ENCODE measurements at regions not wholly inside any gene's neighbourhood (a gene's known extent, or its start where the extent isn't known, plus 50 kb on each side); places are given as distances from the start of the nearest gene placed in this dataset.

DNA sequence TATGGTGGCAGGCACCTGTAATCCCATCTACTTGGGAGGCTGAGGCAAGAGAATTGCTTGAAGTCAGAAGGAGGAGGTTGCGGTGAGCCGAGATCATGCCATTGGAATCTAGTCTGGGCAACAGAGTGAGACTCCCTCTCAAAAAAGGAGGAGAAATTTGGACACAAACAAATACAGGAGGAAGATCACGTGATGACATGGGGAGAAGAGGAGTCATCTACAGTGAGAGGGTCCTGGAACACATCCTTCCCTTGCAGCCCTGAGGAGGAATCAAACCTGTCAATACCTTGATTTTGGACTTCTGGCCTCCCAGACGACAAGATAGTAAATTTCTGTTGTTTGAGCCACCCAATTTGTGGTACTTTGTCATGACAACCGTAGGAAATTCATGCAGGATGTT, 671.9 kb upstream of the EEF2KMT start:
- Histone ChIP-seq H3K4me1 (no peaks in the 10 kb centered on the region), H3K4me3 (no peak overlapping the region), H3K36me3 (replicated peaks in 1 of 2; ENCODE audit: insufficient read depth in 1 of 2, low read depth in 2 of 2) (no peaks in the 10 kb centered on the region), H3K27me3 (no peaks in the 10 kb centered on the region), H3K27ac (no peak overlapping the region), H3K9me3 (no peaks in the 10 kb centered on the region)
- no peak for DNase-seq
- TF ChIP-seq, protein P1, sequence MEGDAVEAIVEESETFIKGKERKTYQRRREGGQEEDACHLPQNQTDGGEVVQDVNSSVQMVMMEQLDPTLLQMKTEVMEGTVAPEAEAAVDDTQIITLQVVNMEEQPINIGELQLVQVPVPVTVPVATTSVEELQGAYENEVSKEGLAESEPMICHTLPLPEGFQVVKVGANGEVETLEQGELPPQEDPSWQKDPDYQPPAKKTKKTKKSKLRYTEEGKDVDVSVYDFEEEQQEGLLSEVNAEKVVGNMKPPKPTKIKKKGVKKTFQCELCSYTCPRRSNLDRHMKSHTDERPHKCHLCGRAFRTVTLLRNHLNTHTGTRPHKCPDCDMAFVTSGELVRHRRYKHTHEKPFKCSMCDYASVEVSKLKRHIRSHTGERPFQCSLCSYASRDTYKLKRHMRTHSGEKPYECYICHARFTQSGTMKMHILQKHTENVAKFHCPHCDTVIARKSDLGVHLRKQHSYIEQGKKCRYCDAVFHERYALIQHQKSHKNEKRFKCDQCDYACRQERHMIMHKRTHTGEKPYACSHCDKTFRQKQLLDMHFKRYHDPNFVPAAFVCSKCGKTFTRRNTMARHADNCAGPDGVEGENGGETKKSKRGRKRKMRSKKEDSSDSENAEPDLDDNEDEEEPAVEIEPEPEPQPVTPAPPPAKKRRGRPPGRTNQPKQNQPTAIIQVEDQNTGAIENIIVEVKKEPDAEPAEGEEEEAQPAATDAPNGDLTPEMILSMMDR (IDR thresholded peaks at IDR 0.05), result no peak
- TF ChIP-seq POLR2A (IDR thresholded peaks at IDR 0.05), result no peak
- 54 to 59% methylated on average over 5 of the region's 5 CpGs for WGBS, 2 donors
- intact Hi-C loops (cut with DNase I), result no loop called here
- no peak for ATAC-seq

GRCh38 chr16:5768445-5768844, 670.9 kb upstream of the EEF2KMT start:
- DNase-seq, result no peak
- Histone ChIP-seq H3K4me1 (no peaks in the 10 kb centered on the region), H3K9me3 (no peaks in the 10 kb centered on the region), H3K27me3 (no peaks in the 10 kb centered on the region), H3K4me3 (no peak overlapping the region), H3K27ac (no peak overlapping the region), H3K36me3 (replicated peaks in 1 of 2; ENCODE audit: insufficient read depth in 1 of 2, low read depth in 2 of 2) (no peaks in the 10 kb centered on the region)
- 51 to 61% methylated on average over 7 of the region's 7 CpGs for WGBS, 2 donors
- TF ChIP-seq, protein P1 (IDR thresholded peaks at IDR 0.05), result no peak
- no peak for TF ChIP-seq POLR2A (IDR thresholded peaks at IDR 0.05)
- intact Hi-C loops (cut with DNase I), result no loop called here
- no peak for ATAC-seq

GRCh38 chr16:5763176-5763575, 665.6 kb upstream of the EEF2KMT start:
- ATAC-seq (no peak), DNase-seq (no peak)
- Histone ChIP-seq H3K4me3 (no peak overlapping the region), H3K27ac (no peak overlapping the region), H3K36me3 (replicated peaks in 1 of 2; ENCODE audit: insufficient read depth in 1 of 2, low read depth in 2 of 2) (no peaks in the 10 kb centered on the region), H3K9me3 (no peaks in the 10 kb centered on the region), H3K27me3 (no peaks in the 10 kb centered on the region), H3K4me1 (no peaks in the 10 kb centered on the region)
- 50 to 62% methylated on average over 5 to 11 of the region's 11 CpGs for WGBS, 2 donors
- intact Hi-C loops (cut with DNase I), result no loop called here
- no peak for TF ChIP-seq POLR2A (IDR thresholded peaks at IDR 0.05)
- TF ChIP-seq, protein P1 (IDR thresholded peaks at IDR 0.05), result no peak

DNA sequence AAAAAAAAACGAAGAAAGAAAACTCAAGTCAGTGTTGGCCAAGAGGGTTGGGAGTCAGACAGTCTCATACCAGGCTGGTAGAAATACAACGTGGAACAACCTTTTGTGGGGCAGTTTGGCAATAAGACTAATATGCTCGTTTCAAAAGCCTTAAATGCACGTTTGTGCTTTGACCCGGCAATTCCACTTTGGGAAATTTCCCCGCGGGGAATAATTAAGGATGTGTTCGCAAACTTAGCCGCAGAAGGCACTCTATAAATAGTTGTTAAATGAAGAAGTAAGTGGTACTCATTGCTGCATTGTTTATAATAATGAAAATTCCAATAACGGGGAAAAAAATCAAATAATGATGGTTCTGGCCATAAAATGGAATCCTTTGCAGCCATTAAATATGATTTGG, 664.8 kb upstream of the EEF2KMT start:
- ATAC-seq, result no peak
- no peaks in the 10 kb centered on the region for H3K27me3 ChIP-seq
- H3K9me3 ChIP-seq, result no peaks in the 10 kb centered on the region
- H3K4me3 ChIP-seq, result no peak overlapping the region
- intact Hi-C loops (cut with DNase I), result no loop called here
- TF ChIP-seq, protein P1 (IDR thresholded peaks at IDR 0.05), result no peak
- no peak for TF ChIP-seq POLR2A (IDR thresholded peaks at IDR 0.05)
- 56 to 73% methylated on average over 10 of the region's 10 CpGs for WGBS, 2 donors
- no peaks in the 10 kb centered on the region for H3K4me1 ChIP-seq
- H3K36me3 ChIP-seq (replicated peaks in 1 of 2; ENCODE audit: insufficient read depth in 1 of 2, low read depth in 2 of 2), result no peaks in the 10 kb centered on the region
- no peak for DNase-seq
- no peak overlapping the region for H3K27ac ChIP-seq

GRCh38 chr16:5761592-5761991, 664.0 kb upstream of the EEF2KMT start:
- intact Hi-C loops (cut with DNase I), result no loop called here
- H3K9me3 ChIP-seq, result no peaks in the 10 kb centered on the region
- H3K4me1 ChIP-seq, result no peaks in the 10 kb centered on the region
- ATAC-seq (no peak), DNase-seq (no peak)
- no peak overlapping the region for H3K27ac ChIP-seq
- 47 to 77% methylated on average over 2 of the region's 2 CpGs for WGBS, 2 donors
- no peaks in the 10 kb centered on the region for H3K36me3 ChIP-seq (replicated peaks in 1 of 2; ENCODE audit: insufficient read depth in 1 of 2, low read depth in 2 of 2)
- no peak for TF ChIP-seq POLR2A (IDR thresholded peaks at IDR 0.05)
- TF ChIP-seq, protein P1 (IDR thresholded peaks at IDR 0.05), result no peak
- H3K27me3 ChIP-seq, result no peaks in the 10 kb centered on the region
- no peak overlapping the region for H3K4me3 ChIP-seq
